ENCODE measurements at regions not wholly inside any gene's neighbourhood (a gene's known extent, or its start where the extent isn't known, plus 50 kb on each side); places are given as distances from the start of the nearest gene placed in this dataset.

DNA sequence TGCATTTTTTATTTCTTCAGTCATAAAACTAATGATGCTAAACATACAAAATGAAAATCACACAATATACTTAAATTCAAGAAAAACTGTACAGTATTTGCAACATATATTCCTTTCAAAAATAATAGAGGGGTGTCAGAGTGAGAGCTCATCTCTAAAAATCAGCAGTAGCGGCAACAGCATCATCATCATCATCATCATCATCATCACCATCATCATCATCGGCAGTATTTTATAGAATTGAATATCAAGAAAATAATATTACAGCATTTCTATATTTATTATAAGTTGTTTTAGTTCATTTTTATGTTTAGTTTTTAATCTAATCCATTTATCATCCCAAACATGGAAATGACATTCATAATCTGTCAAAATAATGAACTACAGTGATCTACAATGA, 67.4 kb upstream of the PPP1R3A start:
- Histone ChIP-seq H3K4me3 (no peak overlapping the region), H3K36me3 (no peaks in the 10 kb centered on the region), H3K27ac (no peak overlapping the region), H3K27me3 (no peaks in the 10 kb centered on the region), H3K9me3 (no peaks in the 10 kb centered on the region), H3K4me1 (no peaks in the 10 kb centered on the region)
- TF ChIP-seq POLR2A (IDR thresholded peaks at IDR 0.05), result no peak
- TF ChIP-seq, protein P1, sequence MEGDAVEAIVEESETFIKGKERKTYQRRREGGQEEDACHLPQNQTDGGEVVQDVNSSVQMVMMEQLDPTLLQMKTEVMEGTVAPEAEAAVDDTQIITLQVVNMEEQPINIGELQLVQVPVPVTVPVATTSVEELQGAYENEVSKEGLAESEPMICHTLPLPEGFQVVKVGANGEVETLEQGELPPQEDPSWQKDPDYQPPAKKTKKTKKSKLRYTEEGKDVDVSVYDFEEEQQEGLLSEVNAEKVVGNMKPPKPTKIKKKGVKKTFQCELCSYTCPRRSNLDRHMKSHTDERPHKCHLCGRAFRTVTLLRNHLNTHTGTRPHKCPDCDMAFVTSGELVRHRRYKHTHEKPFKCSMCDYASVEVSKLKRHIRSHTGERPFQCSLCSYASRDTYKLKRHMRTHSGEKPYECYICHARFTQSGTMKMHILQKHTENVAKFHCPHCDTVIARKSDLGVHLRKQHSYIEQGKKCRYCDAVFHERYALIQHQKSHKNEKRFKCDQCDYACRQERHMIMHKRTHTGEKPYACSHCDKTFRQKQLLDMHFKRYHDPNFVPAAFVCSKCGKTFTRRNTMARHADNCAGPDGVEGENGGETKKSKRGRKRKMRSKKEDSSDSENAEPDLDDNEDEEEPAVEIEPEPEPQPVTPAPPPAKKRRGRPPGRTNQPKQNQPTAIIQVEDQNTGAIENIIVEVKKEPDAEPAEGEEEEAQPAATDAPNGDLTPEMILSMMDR (IDR thresholded peaks at IDR 0.05), result no peak
- DNase-seq, result no peak

- TF ChIP-seq, protein P1 (IDR thresholded peaks at IDR 0.05), result no peak
- no peak for TF ChIP-seq POLR2A (IDR thresholded peaks at IDR 0.05)
Observed at GRCh38 chr7:113976508-113976907, 57.7 kb upstream of the PPP1R3A start.

DNA sequence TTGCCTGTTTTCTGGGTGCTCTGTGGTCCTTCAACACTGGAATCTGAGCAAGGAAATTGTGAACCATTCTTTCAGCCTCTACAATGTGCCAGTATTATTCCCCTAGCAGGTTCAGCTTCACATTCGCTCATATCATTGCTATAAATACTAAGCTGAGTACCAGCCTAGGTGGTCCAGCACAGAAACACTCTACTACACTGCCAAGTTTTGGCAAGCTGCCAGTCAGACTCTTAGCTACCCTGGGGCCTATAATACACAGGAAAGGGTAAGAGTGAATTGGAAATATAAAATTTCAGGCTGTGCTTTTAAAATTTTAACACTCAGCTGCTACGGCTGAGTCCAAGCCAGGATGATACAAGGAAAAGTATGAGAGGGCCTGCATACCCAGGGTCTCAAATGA, 49.9 kb upstream of the PPP1R3A start:
- H3K4me1 ChIP-seq, result no peaks in the 10 kb centered on the region
- H3K4me3 ChIP-seq, result no peak overlapping the region
- TF ChIP-seq, protein P1 (IDR thresholded peaks at IDR 0.05), result no peak
- TF ChIP-seq POLR2A (IDR thresholded peaks at IDR 0.05), result no peak
- H3K9me3 ChIP-seq, result no peaks in the 10 kb centered on the region
- DNase-seq, result no peak
- no peaks in the 10 kb centered on the region for H3K27me3 ChIP-seq
- H3K27ac ChIP-seq, result no peak overlapping the region
- no peaks in the 10 kb centered on the region for H3K36me3 ChIP-seq

More at GRCh38 chr7:113976508-113976907, 57.7 kb upstream of the PPP1R3A start:
- no peaks in the 10 kb centered on the region for H3K27me3 ChIP-seq
- no peak for DNase-seq
- no peak overlapping the region for H3K27ac ChIP-seq
- no peaks in the 10 kb centered on the region for H3K36me3 ChIP-seq
- no peaks in the 10 kb centered on the region for H3K9me3 ChIP-seq
- no peaks in the 10 kb centered on the region for H3K4me1 ChIP-seq
- H3K4me3 ChIP-seq, result no peak overlapping the region
